IMR-90 (cell line): ENCODE measurements at regions not wholly inside any gene's neighbourhood (a gene's known extent, or its start where the extent isn't known, plus 50 kb on each side); places are given as distances from the start of the nearest gene placed in this dataset.

ENCODE experiments used
- ATAC-seq: fragments of 200-7000 bp; cut with Tn5 transposase; 2 replicates; pipeline ENCODE4 v1.9.1; 2020; ENCODE audit warnings: low read depth, mild to moderate bottlenecking, moderate library complexity
- BruUV-seq: library from RNA; stranded (reverse); fragments of 400-500 nt; replicated peaks from 2 replicates; lab custom pipeline; 2021; lab: Mats Ljungman, UMichigan
- CTCF ChIA-PET: fragments of 300-600 bp; formaldehyde crosslinking; extraction: SDS; loops from one replicate; lab custom pipeline; 2021; ENCODE audit warnings: antibody characterized with exemption; lab: Yijun Ruan, JAX
- POLR2A ChIA-PET: fragments of 300-600 bp; sonication (Branson Sonifier 250); formaldehyde crosslinking; loops from one replicate; lab custom pipeline; 2022; ENCODE audit warnings: antibody characterized with exemption; ENCODE audit not compliant: unreplicated experiment; lab: Charles Lee
- DNase-seq: peaks from one replicate; pipeline ENCODE4 v3.0.0; 2013
- H2AFZ ChIP-seq: replicated peaks from 2 replicates; pipeline ENCODE3; 2013; ENCODE audit warnings: low read length, mild to moderate bottlenecking; ENCODE audit not compliant: poor library complexity
- H2AK5ac ChIP-seq: 2 replicates; pipeline ENCODE4 v1.6.1; 2013; ENCODE audit warnings: low read depth, low read length, inconsistent platforms
- H2AK9ac ChIP-seq: replicated peaks from 2 replicates; pipeline ENCODE3; 2013; ENCODE audit warnings: mild to moderate bottlenecking, low read depth, low read length, moderate library complexity; ENCODE audit not compliant: poor library complexity
- H2BK120ac ChIP-seq: 2 replicates; pipeline ENCODE4 v1.6.1; 2013; ENCODE audit warnings: low read depth, low read length, inconsistent platforms
- H2BK15ac ChIP-seq: 3 replicates; pipeline ENCODE4 v1.6.1; 2013; ENCODE audit warnings: low read depth, low read length, inconsistent platforms
- H2BK20ac ChIP-seq: 2 replicates; pipeline ENCODE4 v1.6.1; 2013; ENCODE audit warnings: low read depth, mild to moderate bottlenecking, inconsistent platforms, low read length, moderate library complexity
- H2BK5ac ChIP-seq: 2 replicates; pipeline ENCODE4 v1.6.1; 2013; ENCODE audit warnings: mild to moderate bottlenecking, low read depth, low read length, inconsistent platforms; ENCODE audit not compliant: poor library complexity, severe bottlenecking
- H3K14ac ChIP-seq: replicated peaks from 2 replicates; pipeline ENCODE4 v1.6.1; 2013; ENCODE audit warnings: low read depth, low read length, inconsistent platforms
- H3K18ac ChIP-seq: 2 replicates; pipeline ENCODE4 v1.6.1; 2013; ENCODE audit warnings: low read depth, low read length, control low read depth
- H3K23ac ChIP-seq: 2 replicates; pipeline ENCODE4 v1.6.1; 2013; ENCODE audit warnings: low read depth, low read length, inconsistent platforms
- H3K27ac ChIP-seq: 2 replicates; pipeline ENCODE4 v1.5.1; 2013; ENCODE audit warnings: mild to moderate bottlenecking, control low read depth, low read length; ENCODE audit not compliant: insufficient read depth
- H3K27me3 ChIP-seq: 2 replicates; pipeline ENCODE4 v1.6.1; 2013; ENCODE audit warnings: low read length; ENCODE audit not compliant: control insufficient read depth, insufficient read depth
- H3K36me3 ChIP-seq: 2 replicates; pipeline ENCODE4 v1.6.1; 2013; ENCODE audit warnings: low read length, mixed read lengths; ENCODE audit not compliant: control insufficient read depth, insufficient read depth
- H3K4ac ChIP-seq: 2 replicates; pipeline ENCODE4 v1.6.1; 2013; ENCODE audit warnings: low read depth, low read length, inconsistent platforms
- H3K4me1 ChIP-seq: 2 replicates; pipeline ENCODE4 v1.6.1; 2013; ENCODE audit warnings: low read length, mixed read lengths; ENCODE audit not compliant: control insufficient read depth, insufficient read depth
- H3K4me2 ChIP-seq: 2 replicates; pipeline ENCODE4 v1.6.1; 2013; ENCODE audit warnings: low read depth, mild to moderate bottlenecking, control low read depth, low read length, moderate library complexity
- H3K4me3 ChIP-seq: 2 replicates; pipeline ENCODE4 v1.5.1; 2013; ENCODE audit warnings: low read depth, mild to moderate bottlenecking, control low read depth, low read length, moderate library complexity; ENCODE audit not compliant: insufficient read depth
- H3K56ac ChIP-seq: 2 replicates; pipeline ENCODE4 v1.6.1; 2013; ENCODE audit warnings: low read length, inconsistent platforms; ENCODE audit not compliant: insufficient read depth; ENCODE audit errors: extremely low read depth
- H3K79me1 ChIP-seq, 2 experiments: 2 replicates each; pipeline ENCODE4 v1.6.1; 2013; ENCODE audit warnings: low read length in 2 of 2, inconsistent platforms in 1 of 2, low read depth in 1 of 2
- H3K9ac ChIP-seq: 2 replicates; pipeline ENCODE4 v1.6.1; 2013; ENCODE audit warnings: low read depth, low read length, control low read depth
- H3K9me1 ChIP-seq: 2 replicates; pipeline ENCODE4 v1.6.1; 2013; ENCODE audit warnings: low read length, inconsistent platforms; ENCODE audit not compliant: insufficient read depth
- H3K9me3 ChIP-seq: 2 replicates; pipeline ENCODE4 v1.6.1; 2013; ENCODE audit warnings: low read length; ENCODE audit not compliant: control insufficient read depth, insufficient read depth
- H4K20me1 ChIP-seq: 2 replicates; pipeline ENCODE4 v1.6.1; 2013; ENCODE audit warnings: low read length, inconsistent platforms; ENCODE audit not compliant: insufficient read depth
- H4K5ac ChIP-seq: 2 replicates; pipeline ENCODE4 v1.6.1; 2013; ENCODE audit warnings: mild to moderate bottlenecking, low read depth, low read length, control low read depth
- H4K8ac ChIP-seq, 2 experiments: 2 replicates each; pipeline ENCODE4 v1.6.1; 2013; ENCODE audit warnings: low read depth in 2 of 2, low read length in 2 of 2, control low read depth in 1 of 2, inconsistent platforms in 1 of 2
- H4K91ac ChIP-seq: 2 replicates; pipeline ENCODE4 v1.6.1; 2013; ENCODE audit warnings: low read depth, low read length, inconsistent platforms; ENCODE audit not compliant: insufficient read depth
- BHLHE40 ChIP-seq: fragments of 150-350 bp; IDR thresholded peaks from 2 replicates; pipeline ENCODE4 v1.6.1; 2016; ENCODE audit warnings: mild to moderate bottlenecking, low read depth, low read length
- CEBPB ChIP-seq: IDR thresholded peaks from 2 replicates; pipeline ENCODE4 v1.6.1; 2012; ENCODE audit warnings: low read depth, low read length, improper control_type of control experiment
- MXI1 ChIP-seq: IDR thresholded peaks from 2 replicates; pipeline ENCODE4 v1.6.1; 2012; ENCODE audit warnings: low read depth, mild to moderate bottlenecking, low read length, moderate library complexity, borderline replicate concordance
- RFX5 ChIP-seq: IDR thresholded peaks from 2 replicates; pipeline ENCODE4 v1.8.0; 2012; ENCODE audit warnings: low read depth, mild to moderate bottlenecking, low read length, moderate library complexity
- SMC3 ChIP-seq: fragments of 150-350 bp; IDR thresholded peaks from 2 replicates; pipeline ENCODE4 v1.6.1; 2016; ENCODE audit warnings: low read depth, mild to moderate bottlenecking, antibody characterized with exemption, low read length, moderate library complexity
- WGBS, 2 experiments: methylation state at CpG; one replicate each; pipeline versions ENCODE4 v1.1.5 to v1.1.7; 2013; ENCODE audit warnings: missing lambda C conversion rate in 2 of 2; ENCODE audit not compliant: insufficient read length in 1 of 2; ENCODE audit errors: extremely low coverage in 2 of 2; 5-methylcytosine and 5-hydroxymethylcytosine counted together
- dilution Hi-C: fragments of 300-500 bp; cut with HindIII; formaldehyde crosslinking; loops from one replicate; pipeline ENCODE4 v1.14.3; 2018; ENCODE audit warnings: low sequenced_read_pairs; ENCODE audit not compliant: unreplicated experiment
- in situ Hi-C: fragments of 300-500 bp; cut with MboI; formaldehyde crosslinking; loops from 3 replicates; pipeline ENCODE4 v1.14.3; 2019; ENCODE audit warnings: low sequenced_read_pairs, inconsistent platforms, mixed read lengths
- intact Hi-C: fragments of 100-400 bp; cut with micrococcal nuclease; formaldehyde crosslinking; loops from 2 replicates; pipeline ENCODE4 v1.10.0; 2022

DNA sequence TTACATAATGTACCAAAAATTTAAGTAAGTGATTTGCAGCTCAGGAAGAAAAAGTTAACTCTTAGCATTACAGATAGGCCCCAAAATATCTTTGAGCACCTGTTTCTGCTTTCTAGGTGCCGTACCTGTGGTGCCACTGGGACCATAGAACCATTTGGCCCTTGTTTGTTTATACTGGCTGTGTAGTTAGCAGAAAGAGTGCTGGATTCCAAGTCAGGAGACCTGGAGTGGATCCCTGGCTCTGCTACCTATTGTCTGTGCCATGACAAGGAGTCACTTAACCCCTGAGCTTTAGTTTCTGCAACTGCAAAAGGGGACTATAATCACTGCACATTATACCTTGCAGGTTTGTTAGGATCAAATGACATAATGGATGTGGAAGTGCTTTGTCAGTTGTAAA is 137.8 kb upstream of the GPR101 start:
- no peak overlapping the region for H3K4ac ChIP-seq
- H3K18ac ChIP-seq, result no peak overlapping the region
- no peak overlapping the region for H2AK5ac ChIP-seq
- no peaks in the 10 kb centered on the region for H3K9me3 ChIP-seq
- no peaks in the 10 kb centered on the region for H3K9me1 ChIP-seq
- H2AK9ac ChIP-seq, result no peak overlapping the region
- dilution Hi-C loops, result no loop called here
- H2BK20ac ChIP-seq, result no peak overlapping the region
- no peak overlapping the region for H3K23ac ChIP-seq
- no peak overlapping the region for H4K91ac ChIP-seq
- intact Hi-C loops, result no loop called here
- no peak overlapping the region for H3K4me3 ChIP-seq
- no peaks in the 10 kb centered on the region for H3K79me1 ChIP-seq
- no peak overlapping the region for H3K14ac ChIP-seq
- POLR2A ChIA-PET, result no interaction called here
- BruUV-seq, result no TSS peak
- no peak overlapping the region for H4K5ac ChIP-seq
- H3K4me2 ChIP-seq, result no peak overlapping the region
- H2BK120ac ChIP-seq, result no peak overlapping the region
- DNase-seq (no peak), ATAC-seq (no peak)
- no peaks in the 10 kb centered on the region for H4K20me1 ChIP-seq
- no peak overlapping the region for H3K9ac ChIP-seq
- no CpG with 5 or more reads among the region's 1 CpG for WGBS, 2 experiments
- H3K36me3 ChIP-seq, result no peaks in the 10 kb centered on the region
- no peak overlapping the region for H3K27ac ChIP-seq
- no peak overlapping the region for H2AFZ ChIP-seq
- no peak overlapping the region for H3K56ac ChIP-seq
- no peak overlapping the region for H2BK5ac ChIP-seq
- H3K4me1 ChIP-seq, result no peaks in the 10 kb centered on the region
- TF ChIP-seq CEBPB (no peak), RFX5 (no peak), BHLHE40 (no peak), MXI1 (no peak), SMC3 (no peak)
- in situ Hi-C loops, result no loop called here
- H2BK15ac ChIP-seq, result no peak overlapping the region
- no peak overlapping the region for H4K8ac ChIP-seq
- CTCF ChIA-PET, result no interaction called here
- no peaks in the 10 kb centered on the region for H3K27me3 ChIP-seq
